Fibroblast of mammary gland (primary cell): ENCODE measurements at regions not wholly inside any gene's neighbourhood (a gene's known extent, or its start where the extent isn't known, plus 50 kb on each side); places are given as distances from the start of the nearest gene placed in this dataset.

Source experiments
- DNase-seq: peaks from one replicate; pipeline ENCODE4 v3.0.0-alpha.2; 2010; ENCODE audit warnings: low read depth
- H3K4me3 ChIP-seq: 2 replicates; pipeline ENCODE4 v1.5.1; 2011; ENCODE audit warnings: low read depth, mild to moderate bottlenecking, low read length, moderate library complexity; ENCODE audit not compliant: control insufficient read depth
- TF ChIP-seq, protein P1 (sequence below): conservative IDR thresholded peaks from 2 replicates; pipeline ENCODE4 v1.5.1; 2011; ENCODE audit warnings: low read depth, low read length, inconsistent platforms; ENCODE audit not compliant: control insufficient read depth, insufficient read depth

GRCh38 chr14:55500219-55500701 is 59.8 kb upstream of the TBPL2 start:
- no peak overlapping the region for H3K4me3 ChIP-seq
- TF ChIP-seq, protein P1, sequence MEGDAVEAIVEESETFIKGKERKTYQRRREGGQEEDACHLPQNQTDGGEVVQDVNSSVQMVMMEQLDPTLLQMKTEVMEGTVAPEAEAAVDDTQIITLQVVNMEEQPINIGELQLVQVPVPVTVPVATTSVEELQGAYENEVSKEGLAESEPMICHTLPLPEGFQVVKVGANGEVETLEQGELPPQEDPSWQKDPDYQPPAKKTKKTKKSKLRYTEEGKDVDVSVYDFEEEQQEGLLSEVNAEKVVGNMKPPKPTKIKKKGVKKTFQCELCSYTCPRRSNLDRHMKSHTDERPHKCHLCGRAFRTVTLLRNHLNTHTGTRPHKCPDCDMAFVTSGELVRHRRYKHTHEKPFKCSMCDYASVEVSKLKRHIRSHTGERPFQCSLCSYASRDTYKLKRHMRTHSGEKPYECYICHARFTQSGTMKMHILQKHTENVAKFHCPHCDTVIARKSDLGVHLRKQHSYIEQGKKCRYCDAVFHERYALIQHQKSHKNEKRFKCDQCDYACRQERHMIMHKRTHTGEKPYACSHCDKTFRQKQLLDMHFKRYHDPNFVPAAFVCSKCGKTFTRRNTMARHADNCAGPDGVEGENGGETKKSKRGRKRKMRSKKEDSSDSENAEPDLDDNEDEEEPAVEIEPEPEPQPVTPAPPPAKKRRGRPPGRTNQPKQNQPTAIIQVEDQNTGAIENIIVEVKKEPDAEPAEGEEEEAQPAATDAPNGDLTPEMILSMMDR, result no peak
- no peak for DNase-seq

DNA sequence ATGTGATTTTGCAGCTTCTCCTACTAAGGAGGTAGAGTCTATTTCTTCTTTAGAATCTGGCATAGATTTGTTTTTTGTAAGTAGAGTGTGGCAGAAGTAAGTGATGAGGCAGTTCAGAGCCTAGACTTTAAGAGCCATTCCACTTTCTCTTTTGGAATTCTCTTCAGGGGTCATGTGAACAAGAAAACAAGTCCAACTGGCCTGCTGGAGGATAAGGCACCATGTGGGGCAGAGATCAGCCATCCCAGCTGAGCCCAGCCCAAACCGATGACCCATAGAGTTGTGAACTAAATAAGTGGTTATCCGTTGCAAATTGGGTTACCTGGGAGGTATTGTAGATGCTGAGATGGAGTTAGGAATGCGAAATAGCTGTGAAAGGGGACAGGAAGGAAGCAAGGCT is 60.3 kb upstream of the TBPL2 start:
- no peak overlapping the region for H3K4me3 ChIP-seq
- TF ChIP-seq, protein P1, result no peak
- DNase-seq, result no peak

DNA sequence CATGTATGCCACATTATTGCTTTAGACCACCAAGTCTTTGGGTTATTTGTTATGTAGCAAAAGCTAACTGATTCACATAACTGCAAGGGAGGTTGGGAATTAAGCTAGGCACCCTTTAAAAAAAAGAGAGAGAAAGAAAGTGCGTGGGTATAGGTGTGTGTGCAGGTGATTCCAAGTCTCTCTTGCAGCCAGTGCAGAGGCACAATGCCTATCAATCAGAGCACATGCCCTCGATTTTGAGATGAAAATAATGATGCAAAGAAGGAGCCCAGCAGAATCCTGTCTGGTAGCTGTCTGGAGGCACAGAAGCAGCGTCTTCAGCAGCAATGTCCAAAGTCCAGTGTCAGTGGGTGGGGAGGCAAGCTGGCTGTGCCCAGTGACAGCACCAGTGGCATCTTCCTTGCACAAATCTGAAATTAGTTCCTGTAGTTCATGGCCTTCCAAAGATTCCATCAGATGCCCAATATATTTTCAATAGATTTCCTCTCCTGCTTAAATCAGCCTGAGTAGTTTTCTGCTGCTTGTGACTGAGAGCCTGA is 62.4 kb upstream of the TBPL2 start:
- DNase-seq, result no peak
- TF ChIP-seq, protein P1, result no peak
- H3K4me3 ChIP-seq, result no peak overlapping the region

GRCh38 chr14:55505846-55506245 is 65.4 kb upstream of the TBPL2 start:
- TF ChIP-seq, protein P1, result no peak
- no peak for DNase-seq
- H3K4me3 ChIP-seq, result no peak overlapping the region

DNA sequence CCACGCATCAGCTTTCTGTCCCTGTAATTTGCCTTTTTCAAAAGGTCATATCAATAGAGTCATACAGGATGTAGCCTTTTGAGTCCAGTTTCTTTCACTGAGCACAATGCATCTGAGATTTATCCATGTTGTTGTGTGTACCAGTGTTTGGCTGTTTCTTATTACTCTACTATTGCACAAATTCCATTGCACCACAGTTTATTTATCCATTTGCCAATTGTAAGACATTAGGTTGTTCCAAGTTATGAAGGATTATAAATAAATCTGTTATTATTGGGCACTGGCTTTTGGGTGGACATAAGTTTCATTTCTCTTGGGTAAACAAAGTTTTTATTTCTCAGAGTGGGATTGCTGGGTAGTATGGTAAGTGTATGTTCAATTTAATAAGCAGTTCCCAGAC is 68.3 kb upstream of the TBPL2 start:
- no peak overlapping the region for H3K4me3 ChIP-seq
- DNase-seq, result peak; percentile 3
- TF ChIP-seq, protein P1, result no peak

GRCh38 chr14:55512421-55512820 is 67.6 kb upstream of the KTN1 start:
- H3K4me3 ChIP-seq, result no peak overlapping the region
- TF ChIP-seq, protein P1, result no peak
- DNase-seq, result peak; percentile 17

GRCh38 chr14:55513491-55513890 is 66.5 kb upstream of the KTN1 start:
- TF ChIP-seq, protein P1, result no peak
- H3K4me3 ChIP-seq, result no peak overlapping the region
- DNase-seq, result no peak
